AG09309 (cell line): ENCODE measurements at regions not wholly inside any gene's neighbourhood (a gene's known extent, or its start where the extent isn't known, plus 50 kb on each side); places are given as distances from the start of the nearest gene placed in this dataset.

Experiments used
- DNase-seq: peaks from one replicate; pipeline ENCODE4 v3.0.0-alpha.2; 2010; ENCODE audit warnings: low read depth
- H3K4me3 ChIP-seq: 2 replicates; pipeline ENCODE4 v1.5.1; 2011; ENCODE audit warnings: mild to moderate bottlenecking, low read depth, low read length, moderate library complexity; ENCODE audit not compliant: control insufficient read depth
- TF ChIP-seq, protein P1 (sequence below): IDR thresholded peaks from 2 replicates; pipeline ENCODE4 v1.5.1; 2011; ENCODE audit warnings: mild to moderate bottlenecking, low read depth, low read length, inconsistent platforms; ENCODE audit not compliant: insufficient read depth, control insufficient read depth; ENCODE audit errors: missing control alignments

DNA sequence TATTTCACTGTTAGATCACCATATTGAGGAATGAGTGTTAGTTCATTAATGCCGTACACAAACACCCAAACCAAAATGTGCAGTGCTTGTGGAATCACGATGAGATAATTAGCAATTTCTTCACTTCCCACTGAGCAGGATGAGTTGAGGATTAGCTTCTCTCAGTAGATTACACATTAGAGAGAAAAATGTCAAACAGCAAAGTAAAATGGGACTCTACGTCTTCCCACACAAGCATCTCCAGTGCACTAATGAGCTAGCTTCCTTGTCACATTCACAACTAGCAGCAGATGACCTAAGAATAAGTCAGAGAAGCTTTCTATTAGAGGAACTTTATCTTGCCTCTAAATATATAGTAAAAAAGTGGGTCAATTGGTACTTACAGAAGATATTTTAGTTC, 926.9 kb downstream of the TSN start:
- no peak overlapping the region for H3K4me3 ChIP-seq
- no peak for DNase-seq
- TF ChIP-seq, protein P1, sequence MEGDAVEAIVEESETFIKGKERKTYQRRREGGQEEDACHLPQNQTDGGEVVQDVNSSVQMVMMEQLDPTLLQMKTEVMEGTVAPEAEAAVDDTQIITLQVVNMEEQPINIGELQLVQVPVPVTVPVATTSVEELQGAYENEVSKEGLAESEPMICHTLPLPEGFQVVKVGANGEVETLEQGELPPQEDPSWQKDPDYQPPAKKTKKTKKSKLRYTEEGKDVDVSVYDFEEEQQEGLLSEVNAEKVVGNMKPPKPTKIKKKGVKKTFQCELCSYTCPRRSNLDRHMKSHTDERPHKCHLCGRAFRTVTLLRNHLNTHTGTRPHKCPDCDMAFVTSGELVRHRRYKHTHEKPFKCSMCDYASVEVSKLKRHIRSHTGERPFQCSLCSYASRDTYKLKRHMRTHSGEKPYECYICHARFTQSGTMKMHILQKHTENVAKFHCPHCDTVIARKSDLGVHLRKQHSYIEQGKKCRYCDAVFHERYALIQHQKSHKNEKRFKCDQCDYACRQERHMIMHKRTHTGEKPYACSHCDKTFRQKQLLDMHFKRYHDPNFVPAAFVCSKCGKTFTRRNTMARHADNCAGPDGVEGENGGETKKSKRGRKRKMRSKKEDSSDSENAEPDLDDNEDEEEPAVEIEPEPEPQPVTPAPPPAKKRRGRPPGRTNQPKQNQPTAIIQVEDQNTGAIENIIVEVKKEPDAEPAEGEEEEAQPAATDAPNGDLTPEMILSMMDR, result no peak

DNA sequence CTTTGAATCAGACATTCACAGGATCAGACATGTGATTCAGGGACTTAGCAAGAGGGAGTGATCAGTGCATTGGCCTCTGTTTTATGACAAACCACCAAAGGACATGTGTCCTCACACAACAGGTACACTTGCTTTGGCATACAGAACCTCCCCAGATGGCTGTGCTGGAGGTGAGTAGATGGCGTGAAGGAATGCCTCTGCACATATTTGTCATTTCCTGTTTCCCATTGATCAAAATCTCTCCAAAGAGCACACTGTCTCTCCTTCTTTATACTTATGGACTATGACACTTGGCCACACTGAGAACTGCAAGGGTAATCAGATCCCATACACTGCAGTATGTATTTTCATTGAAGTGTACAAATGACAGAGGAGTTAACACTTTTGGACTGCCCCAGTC, 927.6 kb downstream of the TSN start:
- no peak overlapping the region for H3K4me3 ChIP-seq
- DNase-seq, result no peak
- TF ChIP-seq, protein P1, result no peak

DNA sequence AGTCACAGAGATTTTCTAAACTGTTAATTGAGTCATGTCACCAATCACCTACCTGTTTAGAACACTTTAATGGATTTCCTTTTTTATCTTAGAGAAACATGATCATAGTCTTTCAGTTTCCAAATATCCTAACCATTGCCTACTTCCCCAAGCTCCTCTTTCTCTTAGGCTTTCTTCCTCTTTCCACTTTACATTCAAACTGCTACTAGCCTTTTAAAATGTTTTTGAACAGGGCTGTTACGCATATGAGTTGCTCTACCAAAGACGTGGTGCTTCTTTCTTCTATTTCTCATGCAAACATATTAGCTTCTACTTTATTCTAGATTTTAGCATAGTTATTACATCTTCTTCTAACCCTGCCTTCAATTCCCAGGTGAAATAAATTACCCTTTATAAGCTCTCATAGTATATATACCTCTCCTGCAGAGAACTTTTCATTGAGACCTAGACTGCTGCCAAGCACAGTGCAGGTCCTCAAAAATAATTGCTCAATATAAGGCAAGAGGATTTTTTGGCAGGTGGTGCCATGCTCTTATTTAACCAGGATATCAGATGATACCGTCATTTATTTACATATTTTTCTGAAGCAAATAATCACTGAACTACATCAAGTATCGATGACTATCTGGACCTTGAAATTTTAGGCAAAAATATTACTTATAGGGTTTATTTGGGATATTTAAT, 937.1 kb downstream of the TSN start:
- TF ChIP-seq, protein P1, result no peak
- DNase-seq, result no peak
- no peak overlapping the region for H3K4me3 ChIP-seq

DNA sequence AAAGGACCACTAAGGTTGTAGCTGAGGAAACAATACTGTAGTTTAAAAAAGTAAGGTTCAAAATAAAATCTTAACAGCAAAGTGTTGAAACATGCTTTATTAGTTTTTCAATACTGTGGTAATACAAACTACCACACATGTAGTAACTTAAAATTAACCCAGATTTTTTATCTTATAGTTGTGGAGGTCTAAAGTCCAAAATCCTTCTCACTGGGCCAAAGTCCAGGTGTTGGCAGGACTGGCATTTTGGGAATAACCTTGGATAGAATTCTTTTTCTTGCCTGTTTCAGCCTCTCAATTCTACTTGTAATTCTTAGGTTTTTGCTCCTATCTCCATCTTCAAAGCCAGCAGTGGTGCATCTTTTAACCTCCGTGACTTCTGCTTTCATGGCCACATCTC, 942.0 kb downstream of the TSN start:
- TF ChIP-seq, protein P1, result no peak
- DNase-seq, result no peak
- H3K4me3 ChIP-seq, result no peak overlapping the region

DNA sequence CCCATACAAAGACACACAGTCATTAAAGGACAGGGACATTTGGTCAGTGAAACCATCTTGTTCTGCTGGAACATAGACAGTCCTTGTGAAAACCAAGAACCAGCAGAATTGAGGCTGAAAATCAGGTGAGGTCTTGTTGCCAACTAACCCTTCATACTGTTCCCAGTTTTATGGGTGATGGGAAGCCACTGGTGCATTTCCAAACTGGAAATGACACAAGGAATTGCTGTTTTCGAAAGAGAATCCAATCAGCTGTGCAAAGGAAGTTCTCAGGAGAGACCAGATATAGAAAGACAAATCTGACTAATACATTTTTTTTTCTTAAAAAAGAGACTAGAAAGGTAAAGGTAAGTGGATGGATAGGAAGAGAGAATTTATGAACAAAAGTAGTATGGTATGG, 948.2 kb downstream of the TSN start:
- no peak overlapping the region for H3K4me3 ChIP-seq
- DNase-seq, result no peak
- TF ChIP-seq, protein P1, result no peak

DNA sequence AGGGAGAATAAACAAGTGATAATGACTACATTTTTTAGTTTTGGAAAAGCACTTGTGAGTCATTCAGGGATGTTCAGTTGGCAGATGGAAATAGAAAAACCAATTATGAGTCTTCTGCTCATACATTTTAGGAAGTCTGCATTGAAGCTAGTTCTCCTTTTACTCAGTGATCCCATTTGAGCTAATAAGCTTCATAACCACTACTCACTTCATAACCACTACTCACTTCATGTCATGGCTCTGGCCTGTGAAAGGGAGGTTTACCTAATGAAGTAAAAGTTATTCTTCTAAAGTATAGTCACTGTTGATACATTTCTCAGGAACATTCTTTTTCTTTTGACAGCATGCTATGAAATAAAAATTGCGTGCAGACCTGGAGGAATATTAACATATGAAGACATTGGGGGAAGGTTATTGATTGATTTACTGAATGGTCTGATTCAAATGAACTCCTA, 948.7 kb downstream of the TSN start:
- DNase-seq, result no peak
- TF ChIP-seq, protein P1, result no peak
- H3K4me3 ChIP-seq, result no peak overlapping the region
